Stimulated activated CD8-positive, alpha-beta memory T cell treated with anti-CD3 and anti-CD28 coated beads, Interleukin-4, amount 100 ng/mL, for 1 hour (primary cell): ENCODE measurements at regions not wholly inside any gene's neighbourhood (a gene's known extent, or its start where the extent isn't known, plus 50 kb on each side); places are given as distances from the start of the nearest gene placed in this dataset.
"Not testable (repeated sequence)": the region's sequence is repeated elsewhere in the genome, so short reads cannot be mapped to it uniquely, and the experiment has no call there.

Experiments
- DNase-seq, 2 donors: peaks; one replicate each; pipeline ENCODE4 v3.0.0-alpha.2; 2020; ENCODE audit warnings: low read depth in 2 of 2, low spot score in 1 of 2

DNA sequence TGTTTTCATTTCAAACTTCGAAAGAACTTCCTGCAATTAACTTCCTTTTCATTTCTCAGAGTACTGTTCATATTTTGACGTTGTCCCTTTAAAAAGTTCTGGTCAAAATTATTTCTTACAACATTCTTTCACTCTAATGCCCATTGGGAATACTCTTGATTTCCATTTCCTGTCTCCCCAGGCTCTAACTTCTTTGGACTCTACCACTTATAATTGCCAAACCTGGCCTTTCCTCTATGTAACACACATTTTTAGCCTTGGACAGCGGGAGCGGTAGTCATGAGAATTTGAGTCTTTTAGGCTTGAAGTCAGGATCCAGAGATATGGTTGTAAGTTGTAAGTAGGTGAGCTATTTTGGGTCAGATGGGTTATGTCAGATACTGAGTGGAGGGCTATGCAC lies 163.5 kb upstream of the SPRY2 start:
- DNase-seq = no peak

DNA sequence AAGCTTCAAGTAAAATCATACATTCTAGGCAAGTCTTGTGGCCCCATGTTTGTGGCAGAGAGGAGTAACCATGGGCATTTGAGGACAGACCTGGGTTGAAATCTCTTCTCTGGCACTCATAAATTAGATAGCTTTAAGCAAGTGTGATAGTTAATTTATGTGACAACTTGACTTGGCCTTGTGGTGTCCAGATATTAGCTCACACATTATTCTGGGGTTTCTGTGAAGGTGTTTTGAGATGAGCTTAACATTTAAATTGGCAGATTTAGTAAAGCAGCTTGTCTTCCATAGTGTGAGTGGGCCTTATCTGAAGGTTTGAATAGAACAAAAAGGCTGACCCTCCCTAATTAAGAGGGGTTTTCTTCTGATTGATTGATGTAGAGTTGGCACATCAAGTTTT lies 161.4 kb upstream of the SPRY2 start:
- DNase-seq = no peak

DNA sequence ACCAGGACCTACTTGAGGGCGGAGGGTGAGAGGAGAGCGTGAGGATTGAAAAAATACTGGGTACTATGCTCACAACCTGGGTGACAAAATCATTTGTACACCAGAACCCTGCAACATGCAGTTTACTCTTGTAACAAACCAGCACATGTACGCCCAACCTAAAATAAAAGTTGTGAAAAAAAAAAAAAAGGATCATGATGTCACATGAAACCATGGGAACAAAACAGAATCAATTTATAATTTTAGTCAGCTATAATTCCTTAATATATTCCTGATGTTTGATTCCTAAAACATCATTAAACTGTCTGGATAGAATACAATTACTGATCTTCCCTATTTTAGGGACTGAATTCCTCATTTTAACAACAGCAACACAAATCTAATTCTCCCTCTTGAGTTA lies 160.6 kb upstream of the SPRY2 start:
- no peak for DNase-seq

DNA sequence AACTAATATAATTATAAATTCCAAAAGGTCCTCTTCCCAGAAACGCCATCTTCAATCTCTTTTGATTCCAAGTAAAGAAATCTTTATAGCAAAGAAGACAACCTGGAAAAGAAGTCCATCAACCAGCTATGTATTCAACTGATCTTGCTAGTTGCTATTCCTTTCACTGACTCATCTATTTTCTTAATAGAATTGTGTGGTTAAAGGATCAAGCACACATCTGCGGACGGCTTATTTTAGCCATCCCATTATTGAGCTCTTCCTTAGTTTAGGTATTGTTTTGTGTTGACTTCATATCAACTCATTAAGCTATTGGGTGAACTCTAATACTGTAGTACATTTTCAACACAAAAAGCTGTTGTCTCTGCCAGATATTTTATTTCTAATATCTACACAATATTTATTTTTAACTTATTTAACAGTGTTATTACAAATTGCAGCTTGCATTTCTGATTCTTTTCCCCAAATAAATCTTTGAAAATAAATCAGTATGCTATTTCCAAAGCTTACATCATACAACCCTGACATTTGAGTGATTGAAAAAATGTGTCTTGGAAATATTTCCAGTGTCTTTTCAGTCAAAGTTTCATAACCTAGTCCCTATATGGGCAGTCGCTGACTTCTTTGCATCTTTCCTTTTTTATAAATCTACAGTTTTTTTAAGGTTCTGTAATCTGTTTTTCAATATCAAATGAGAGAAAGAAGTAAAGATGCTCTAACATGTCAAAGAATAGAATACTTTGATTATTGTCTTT lies 158.8 kb upstream of the SPRY2 start:
- DNase-seq = no peak

DNA sequence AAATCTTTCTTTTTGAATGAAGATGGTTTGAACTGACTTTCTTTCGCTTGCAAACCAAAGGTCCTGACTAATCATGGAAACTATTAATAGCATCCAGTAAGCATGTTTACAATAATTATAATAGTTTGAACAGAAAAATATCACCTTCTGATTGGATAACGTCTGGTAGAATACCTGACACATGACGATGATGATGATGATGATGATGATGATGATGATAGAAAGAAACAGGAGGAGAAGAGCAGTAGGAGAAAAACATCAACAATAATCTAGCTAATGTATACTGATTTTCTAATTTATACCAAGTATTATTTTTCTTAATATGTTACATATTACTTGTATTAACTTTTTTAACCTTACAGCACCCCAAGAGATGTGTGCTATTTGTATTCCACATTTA lies 157.5 kb upstream of the SPRY2 start:
- no peak for DNase-seq

DNA sequence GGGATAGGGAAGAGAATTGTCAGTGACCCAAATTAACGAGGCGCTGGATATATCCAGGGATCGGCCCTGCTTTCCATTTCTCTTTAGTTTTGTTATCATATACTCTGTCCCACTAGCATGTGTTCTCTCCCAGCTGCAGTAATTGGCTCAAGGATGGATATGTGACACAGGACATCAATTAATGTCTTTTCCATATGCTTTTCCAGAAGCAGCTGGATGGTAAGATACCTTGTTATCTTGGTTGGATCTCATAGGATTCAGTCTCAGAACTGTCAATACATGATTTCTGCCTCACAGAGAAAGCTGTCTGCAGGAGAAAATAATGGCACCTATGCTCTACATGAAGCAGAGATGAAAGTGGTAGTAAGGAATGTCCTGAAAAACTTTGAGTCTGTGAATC lies 157.1 kb upstream of the SPRY2 start:
- DNase-seq = no peak

DNA sequence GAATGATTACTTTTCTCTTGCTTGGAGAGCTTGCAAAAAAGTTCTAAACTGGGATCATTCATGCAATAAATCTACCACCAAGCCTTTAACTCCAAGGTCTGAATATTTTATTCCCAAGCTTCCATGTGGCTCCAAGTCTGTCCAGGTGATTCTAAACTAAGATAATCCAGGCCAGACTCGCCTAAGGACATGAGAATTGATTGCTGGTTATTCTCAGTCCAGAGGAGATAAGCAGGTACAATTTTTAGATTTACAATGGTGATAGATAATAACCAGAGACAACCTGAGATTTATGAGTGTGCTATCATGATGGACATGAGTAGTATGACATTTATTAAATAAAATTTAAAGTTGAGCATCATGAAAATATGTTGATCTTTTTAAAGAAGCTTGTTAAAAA lies 156.5 kb upstream of the SPRY2 start:
- DNase-seq = no peak

DNA sequence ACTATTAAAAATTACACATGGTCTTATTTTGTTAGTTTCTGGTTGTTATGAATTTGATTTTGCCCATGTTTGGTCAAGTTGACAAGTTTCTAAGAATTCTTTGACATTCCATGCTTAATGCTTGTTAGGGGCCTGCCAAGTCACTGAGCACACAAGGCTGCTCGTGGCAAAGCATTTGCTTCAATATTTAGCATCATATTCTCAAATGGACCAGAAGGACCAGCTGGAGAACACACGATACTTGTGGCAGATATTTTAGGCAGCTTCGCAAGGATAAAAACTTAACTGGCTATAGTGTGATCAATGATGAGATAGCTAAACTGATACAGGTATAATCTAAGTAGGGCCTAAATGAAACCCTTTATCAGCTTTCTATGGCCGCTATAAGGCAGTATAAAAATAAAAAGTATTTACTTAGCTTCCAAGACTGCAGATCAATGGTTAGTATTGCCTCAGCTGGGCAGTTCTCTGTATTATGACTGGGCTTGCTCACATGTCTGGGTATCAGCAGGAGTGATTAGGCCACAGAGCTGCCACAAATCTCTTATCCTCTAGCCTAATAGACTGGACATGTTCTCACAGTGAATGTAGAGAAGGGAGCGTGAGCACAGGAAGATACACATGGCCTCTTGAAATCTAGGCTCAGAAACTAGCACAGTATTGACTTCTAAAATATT lies 155.9 kb upstream of the SPRY2 start:
- no peak for DNase-seq

DNA sequence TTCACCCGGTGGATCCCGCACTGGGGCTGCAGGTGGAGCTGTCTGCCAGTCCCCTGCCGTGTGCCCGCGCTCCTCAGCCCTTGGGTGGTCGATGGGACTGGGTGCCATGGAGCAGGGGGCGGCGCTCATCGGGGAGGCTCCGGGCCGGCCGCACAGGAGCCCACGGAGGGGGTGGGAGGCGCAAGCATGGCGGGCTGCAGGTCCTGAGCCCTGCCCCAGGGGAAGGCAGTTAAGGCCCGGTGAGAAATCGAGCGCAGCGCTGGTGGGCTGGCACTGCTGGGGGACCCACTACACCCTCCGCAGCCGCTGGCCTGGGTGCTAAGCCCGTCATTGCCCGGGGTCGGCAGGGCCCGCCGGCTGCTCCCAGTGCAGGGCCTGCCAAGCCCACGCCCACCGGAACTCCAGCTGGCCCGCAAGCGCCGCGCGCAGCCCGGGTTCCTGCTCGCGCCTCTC lies 149.6 kb upstream of the SPRY2 start:
- DNase-seq = not testable (repeated sequence)

DNA sequence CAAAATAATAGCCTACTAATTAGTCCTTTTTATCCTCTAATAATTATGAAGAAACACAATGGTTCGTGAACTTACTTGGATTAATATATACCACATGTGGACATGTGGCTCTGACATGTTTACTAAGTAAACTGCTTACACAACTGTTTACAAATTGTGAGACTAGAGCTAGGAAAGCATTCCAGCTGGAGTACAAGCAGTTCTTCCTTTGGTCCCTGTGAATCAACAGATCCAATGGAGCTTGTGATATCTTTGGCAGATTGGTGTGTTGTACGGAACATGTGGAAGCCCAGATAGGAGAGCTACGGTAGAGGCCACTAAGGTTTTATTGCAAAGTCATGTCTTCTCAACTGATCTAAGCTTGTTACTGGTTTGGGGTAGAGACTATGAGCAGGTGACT lies 145.5 kb upstream of the SPRY2 start:
- no peak for DNase-seq

DNA sequence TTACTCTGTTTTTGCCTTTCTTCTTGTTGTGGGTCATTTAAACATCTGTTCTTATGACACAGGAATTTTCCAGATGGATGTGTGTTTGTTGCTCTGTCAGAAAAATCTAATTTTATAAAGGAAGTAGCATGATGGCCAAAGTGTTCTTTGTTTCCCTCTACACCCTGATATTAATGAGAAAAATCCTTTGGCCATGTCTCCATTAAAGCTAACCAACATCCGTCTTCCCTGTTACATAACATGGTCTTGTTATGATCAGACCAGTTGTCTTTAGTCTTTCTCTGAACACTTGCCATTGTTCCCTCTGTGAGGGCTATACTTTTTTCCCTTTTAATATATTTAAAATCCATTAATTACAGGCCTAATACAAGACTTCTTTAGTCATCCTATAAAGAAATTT lies 142.2 kb upstream of the SPRY2 start:
- no peak for DNase-seq

DNA sequence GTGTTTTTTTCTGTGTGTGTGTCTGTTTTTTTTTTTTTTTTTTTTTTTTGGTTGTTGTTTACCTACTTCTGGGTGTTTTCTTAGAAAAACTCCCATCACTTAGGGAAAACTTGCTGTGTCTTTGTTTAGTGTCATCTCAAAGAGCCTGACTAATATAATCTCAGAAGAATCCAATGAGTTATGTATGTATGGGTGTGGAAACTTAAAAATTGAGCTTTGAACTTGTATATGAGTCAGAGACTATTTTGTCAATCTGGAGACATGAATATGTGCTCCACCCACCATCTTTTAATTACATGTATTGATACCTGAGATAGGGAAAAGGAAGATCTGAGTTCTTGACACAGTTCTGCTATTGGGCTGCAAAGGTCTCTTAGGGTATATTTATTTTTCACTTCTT lies 140.7 kb upstream of the SPRY2 start:
- no peak for DNase-seq

DNA sequence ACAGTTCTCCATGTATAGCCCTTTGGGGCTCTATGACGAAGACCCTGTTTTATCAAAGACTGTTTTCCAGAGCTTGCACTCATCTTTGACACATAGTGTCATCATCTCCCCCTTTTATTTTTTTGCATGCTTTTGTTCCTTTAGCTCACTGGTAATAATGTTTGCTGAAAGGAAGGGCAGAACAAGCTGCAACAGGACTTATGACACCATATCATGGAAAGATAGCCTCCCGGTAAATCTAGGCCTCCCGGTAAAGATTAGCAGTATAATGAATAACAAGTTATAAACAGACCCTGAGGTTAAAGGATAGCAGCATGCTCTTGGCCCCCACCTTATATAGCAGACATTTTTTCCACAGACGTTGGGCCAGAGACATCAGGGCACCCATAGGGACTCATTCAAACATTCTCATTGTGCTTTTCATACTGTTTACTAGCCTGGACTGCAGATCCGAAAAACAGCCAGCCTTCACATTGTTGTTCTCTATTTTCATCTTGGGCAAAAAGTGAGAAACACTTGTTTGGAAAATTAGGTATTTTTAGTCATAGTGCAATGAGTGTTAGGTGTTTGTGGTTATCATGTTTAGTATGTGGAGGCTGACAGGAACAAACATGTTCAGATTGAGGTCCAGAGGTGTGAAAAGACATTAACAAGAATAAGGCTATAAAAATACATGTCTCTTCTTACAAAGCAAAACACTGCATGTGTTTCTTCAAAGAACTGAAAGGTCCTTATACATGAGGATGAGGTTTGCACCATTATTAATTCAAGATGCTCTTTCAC lies 136.9 kb upstream of the SPRY2 start:
- DNase-seq = no peak

DNA sequence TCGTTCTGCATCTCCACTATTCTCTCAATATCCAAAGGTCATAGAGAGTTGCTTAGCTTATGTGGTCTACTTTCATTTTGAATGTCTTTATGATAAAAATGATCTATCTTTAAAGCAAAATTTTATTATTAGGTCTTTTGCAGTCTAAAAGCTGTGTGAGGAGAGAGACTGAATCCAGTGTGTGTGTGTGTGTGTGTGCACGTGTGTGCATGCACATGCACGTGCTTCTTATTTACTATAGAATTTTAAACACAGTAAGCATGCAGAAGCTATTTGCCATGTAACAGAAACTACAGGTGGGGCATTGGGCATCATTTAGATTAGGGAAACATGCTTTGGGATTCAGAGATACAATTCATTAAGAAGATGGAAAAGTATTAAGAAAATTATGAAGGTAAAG lies 136.0 kb upstream of the SPRY2 start:
- no peak for DNase-seq

DNA sequence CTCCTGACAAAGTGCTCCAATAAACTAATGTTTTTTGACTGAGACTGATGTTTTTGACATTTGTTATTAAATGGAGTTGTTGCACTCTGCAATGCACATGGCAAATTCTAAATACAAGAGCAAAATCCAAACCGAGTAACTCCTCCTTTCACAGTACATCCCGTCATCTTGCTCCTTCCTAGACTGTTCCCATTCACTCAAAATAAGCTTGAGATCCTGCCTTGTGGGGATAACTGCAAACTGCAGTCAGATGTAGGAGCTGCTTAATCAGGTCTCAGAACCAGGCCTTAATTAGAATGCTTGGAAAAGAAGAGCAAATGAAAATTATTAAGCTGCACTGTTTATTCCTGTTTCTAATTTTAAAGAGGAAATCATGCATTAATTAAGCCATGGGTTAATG lies 134.8 kb upstream of the SPRY2 start:
- no peak for DNase-seq

DNA sequence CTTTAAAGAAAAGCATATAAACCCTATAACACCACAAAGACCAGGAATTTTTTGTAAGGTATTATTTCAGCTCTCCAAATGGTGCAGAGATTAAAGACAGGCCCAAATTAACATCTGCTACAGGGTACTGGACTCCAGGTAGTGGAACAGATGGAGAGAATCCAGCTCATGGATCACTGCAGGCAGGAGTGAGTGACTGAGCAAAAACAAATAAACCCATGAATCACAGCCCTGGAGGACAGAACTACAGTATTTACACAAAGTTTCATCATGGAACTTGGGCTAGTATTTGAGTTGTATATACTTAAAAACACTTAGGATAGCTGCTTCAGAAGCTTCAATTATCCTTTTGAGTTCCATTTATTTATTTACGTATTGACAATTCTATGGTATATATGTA lies 132.8 kb upstream of the SPRY2 start:
- DNase-seq = no peak

DNA sequence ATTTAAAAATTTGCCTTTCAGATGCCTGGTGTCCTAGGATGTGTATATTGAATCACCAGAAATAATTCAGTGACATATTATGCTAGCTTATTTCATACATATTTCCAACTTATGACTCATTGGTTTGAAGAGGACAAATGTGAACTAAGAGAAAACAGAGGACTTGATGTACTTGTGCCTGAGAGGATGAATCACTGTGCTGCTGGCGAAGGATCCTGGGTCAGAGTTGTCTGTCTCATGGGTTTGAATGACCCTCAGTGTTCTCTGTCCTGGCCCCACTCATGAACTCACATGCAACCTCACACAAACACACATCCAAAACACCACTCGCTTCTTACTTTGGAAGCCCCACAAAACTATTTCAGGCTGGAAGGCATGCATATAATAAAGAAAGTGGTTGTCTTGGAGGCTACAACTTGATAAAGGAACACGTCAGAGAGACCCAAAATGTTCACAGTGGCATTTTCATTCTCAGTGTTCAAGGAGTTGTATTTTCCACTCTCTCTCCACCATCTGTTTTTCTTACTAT lies 129.0 kb upstream of the SPRY2 start:
- no peak for DNase-seq

DNA sequence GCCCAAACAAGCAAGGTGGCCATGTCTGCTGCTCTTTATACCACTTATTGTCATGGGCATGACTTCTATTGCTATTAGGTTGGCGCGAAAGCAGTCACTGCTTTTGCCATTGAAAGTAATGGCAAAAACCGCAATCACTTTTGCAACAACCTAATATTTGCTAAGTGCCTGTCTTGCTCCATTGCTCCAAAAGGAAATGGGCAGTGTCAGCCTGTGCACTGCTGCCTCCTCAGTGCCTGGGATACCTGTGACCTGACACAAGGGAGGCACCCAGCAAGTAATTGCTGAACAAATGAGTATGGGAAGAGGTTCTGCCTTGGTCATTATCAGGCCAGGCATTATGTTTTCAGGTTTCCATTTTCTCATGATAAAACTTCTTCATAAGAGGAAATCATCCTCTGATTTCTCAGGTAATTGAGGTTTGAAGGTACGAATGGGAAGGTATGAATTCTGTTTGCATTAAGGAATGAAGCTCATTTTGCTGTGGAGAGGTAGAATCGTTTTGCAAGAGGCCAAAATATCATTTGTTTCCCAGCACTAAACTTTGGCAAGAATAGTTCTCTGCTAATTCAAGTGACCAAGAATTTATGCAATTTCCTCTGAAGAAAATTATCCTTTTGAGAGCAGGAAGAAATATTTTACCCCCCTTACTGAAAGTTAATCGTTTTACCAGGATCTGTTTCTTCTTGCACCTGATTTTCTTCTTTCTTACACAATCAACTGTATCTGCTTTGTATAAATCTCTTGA lies 128.4 kb upstream of the SPRY2 start:
- no peak for DNase-seq

DNA sequence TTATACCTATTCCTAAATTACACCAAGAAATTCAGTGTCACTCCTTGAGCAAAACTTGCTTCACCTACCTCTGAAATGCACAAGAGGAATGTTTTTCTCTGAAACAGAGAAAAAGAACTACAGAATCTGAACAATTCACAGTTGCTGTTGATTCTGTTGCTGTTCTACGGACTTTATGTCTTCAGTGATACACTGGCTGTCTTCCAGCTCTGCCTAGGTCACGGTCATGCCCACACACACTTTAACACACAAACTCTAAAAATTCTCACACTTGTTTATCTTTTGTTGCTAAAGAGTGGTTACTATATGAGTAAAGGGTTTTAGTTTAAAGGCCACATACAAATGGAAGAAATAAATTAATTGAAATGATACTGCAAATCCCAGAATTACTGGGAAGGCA lies 124.4 kb upstream of the SPRY2 start:
- no peak for DNase-seq

DNA sequence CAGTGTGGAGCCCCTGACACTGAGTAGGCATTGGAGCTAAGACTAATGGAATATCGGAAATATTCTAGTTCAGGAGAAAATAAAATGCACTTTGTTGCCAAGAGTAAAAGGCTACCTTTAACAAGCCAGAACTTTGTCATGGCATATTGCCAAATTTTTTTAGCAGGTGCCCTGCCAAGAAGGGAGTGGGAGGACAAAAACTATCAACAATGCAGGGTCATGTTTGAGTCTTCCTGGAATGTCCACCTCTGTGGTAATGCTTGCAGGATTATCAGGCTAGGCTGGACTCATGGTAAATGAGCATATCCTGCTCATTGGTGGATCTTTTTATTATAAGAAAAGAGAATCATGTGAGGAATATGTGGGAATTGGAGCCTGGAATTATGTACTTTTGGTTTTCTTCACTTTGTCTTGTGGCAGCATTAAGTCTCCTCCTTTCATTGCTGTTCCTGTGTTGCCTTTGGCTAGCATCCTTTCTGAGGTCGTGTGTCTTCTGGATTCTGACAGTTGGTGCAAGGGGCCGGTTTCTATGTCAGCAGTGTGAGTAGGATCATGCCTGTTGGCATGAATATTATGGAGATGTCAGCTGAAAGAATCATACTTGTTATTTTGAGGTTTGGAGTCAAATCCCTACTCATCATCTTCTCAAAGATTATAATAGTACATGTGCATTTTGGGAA lies 122.9 kb upstream of the SPRY2 start:
- no peak for DNase-seq

DNA sequence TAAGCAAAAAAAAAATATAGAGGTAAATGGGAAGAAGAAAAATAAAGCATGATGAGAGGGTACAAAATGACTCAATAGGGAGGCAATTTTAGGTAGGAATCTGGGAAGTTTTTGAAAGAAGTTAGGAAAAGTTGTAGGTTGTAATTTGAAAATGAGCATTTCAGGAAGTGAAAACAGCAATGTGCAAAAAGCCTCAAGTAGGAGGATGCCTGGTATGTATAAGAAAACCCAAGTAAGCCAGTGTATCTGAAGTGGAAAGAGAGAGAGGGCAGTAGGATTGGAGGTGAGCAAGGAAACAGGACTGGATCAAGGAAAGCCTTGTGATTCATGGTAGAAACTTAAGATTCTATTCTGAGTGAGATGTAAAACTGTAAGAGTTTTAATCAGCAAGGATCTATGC lies 121.6 kb upstream of the SPRY2 start:
- DNase-seq = no peak
